CD4-positive, alpha-beta memory T cell (primary cell): ENCODE measurements at regions not wholly inside any gene's neighbourhood (a gene's known extent, or its start where the extent isn't known, plus 50 kb on each side); places are given as distances from the start of the nearest gene placed in this dataset.
"Not testable (repeated sequence)": the region's sequence is repeated elsewhere in the genome, so short reads cannot be mapped to it uniquely, and the experiment has no call there.

Experiments used
- CTCF ChIA-PET: fragments of 350-600 bp; sonication (Branson Sonifier 250); formaldehyde crosslinking; loops from one replicate; lab custom pipeline; 2021; ENCODE audit warnings: inconsistent platforms; ENCODE audit not compliant: partially characterized antibody; lab: Charles Lee
- POLR2A ChIA-PET: fragments of 350-600 bp; sonication (Branson Sonifier 250); formaldehyde crosslinking; loops from one replicate; lab custom pipeline; 2021; ENCODE audit not compliant: partially characterized antibody; lab: Charles Lee
- DNase-seq, 5 donors: peaks; one replicate each; pipeline versions ENCODE4 v3.0.0 to v3.0.0-alpha.2; 2020 to 2022; ENCODE audit warnings: mixed read lengths in 1 of 5
- H3K27ac ChIP-seq: one replicate; pipeline ENCODE4 v1.7.0; 2013; ENCODE audit warnings: low read depth, low read length
- H3K27me3 ChIP-seq: 2 replicates; pipeline ENCODE4 v1.7.0; 2013; ENCODE audit warnings: mild to moderate bottlenecking, low read length, moderate library complexity; ENCODE audit not compliant: insufficient read depth
- H3K36me3 ChIP-seq: 2 replicates; pipeline ENCODE4 v1.7.0; 2013; ENCODE audit warnings: mild to moderate bottlenecking, low read length, moderate library complexity; ENCODE audit not compliant: insufficient read depth
- H3K4me1 ChIP-seq: 2 replicates; pipeline ENCODE4 v1.7.0; 2013; ENCODE audit warnings: mild to moderate bottlenecking, low read length, moderate library complexity; ENCODE audit not compliant: insufficient read depth
- H3K4me3 ChIP-seq, 2 donors: one replicate each; pipeline ENCODE4 v1.7.0; 2013; ENCODE audit warnings: low read length in 2 of 2, mild to moderate bottlenecking in 1 of 2
- H3K9me3 ChIP-seq, 2 donors: one replicate each; pipeline ENCODE4 v1.7.0; 2013; ENCODE audit warnings: low read length in 2 of 2, control low read depth in 1 of 2; ENCODE audit not compliant: control insufficient read depth in 1 of 2
- H3K27ac Mint-ChIP-seq, 7 donors: one replicate each; pipeline ENCODE4 v1.8.0; 2020 to 2021; ENCODE audit warnings: mixed read lengths in 7 of 7, mild to moderate bottlenecking in 6 of 7, inconsistent platforms in 3 of 7, moderate library complexity in 3 of 7
- H3K27me3 Mint-ChIP-seq, 2 donors: one replicate each; pipeline ENCODE4 v1.8.0; 2020 to 2021; ENCODE audit warnings: mixed read lengths in 2 of 2
- H3K36me3 Mint-ChIP-seq, 2 donors: one replicate each; pipeline ENCODE4 v1.8.0; 2020 to 2021; ENCODE audit warnings: mixed read lengths in 2 of 2, inconsistent platforms in 1 of 2, mild to moderate bottlenecking in 1 of 2
- H3K4me1 Mint-ChIP-seq, 4 donors: one replicate each; pipeline ENCODE4 v1.8.0; 2020 to 2021; ENCODE audit warnings: mixed read lengths in 4 of 4, mild to moderate bottlenecking in 1 of 4
- H3K4me3 Mint-ChIP-seq, 8 donors: one replicate each; pipeline ENCODE4 v1.8.0; 2020 to 2021; ENCODE audit warnings: mixed read lengths in 8 of 8, mild to moderate bottlenecking in 7 of 8, moderate library complexity in 6 of 8, inconsistent platforms in 3 of 8
- H3K9me3 Mint-ChIP-seq, 8 donors: one replicate each; pipeline ENCODE4 v1.8.0; 2020 to 2021; ENCODE audit warnings: mixed read lengths in 8 of 8, mild to moderate bottlenecking in 5 of 8, inconsistent platforms in 3 of 8, moderate library complexity in 1 of 8
- intact Hi-C: fragments of 100-400 bp; cut with micrococcal nuclease; formaldehyde crosslinking; loops from one replicate; pipeline ENCODE4 v1.15.1; 2023

DNA sequence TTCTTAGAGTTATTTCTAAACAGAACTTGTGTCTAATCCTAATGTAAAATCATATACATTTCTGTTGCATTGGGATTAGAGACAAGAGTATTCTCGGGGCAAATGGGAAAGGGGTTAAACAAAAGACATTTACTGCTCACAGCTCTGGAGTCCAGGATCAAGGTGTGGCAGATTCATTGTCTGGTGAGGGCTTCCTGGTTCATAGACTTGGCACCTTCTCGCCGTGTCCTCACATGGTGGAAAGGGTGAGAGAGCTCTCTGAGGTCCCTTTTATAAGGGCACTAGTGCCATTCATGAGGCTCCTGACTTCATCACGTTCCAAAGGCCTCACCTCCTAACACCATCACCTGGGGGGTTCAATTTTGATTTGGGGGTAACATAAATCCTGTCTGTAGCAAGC lies 90.3 kb upstream of the PRKX start:
- Mint-ChIP-seq H3K27ac (no peak overlapping the region), H3K9me3 (no peaks in the 10 kb centered on the region), H3K27me3 (peaks cover 2 to 4% of the 10 kb centered on the region in 2 donors), H3K36me3 (no peaks in the 10 kb centered on the region), H3K4me3 (no peak overlapping the region), H3K4me1 (no peaks in the 10 kb centered on the region)
- Histone ChIP-seq H3K4me3 (no peak overlapping the region), H3K27ac (no peak overlapping the region), H3K4me1 (no peaks in the 10 kb centered on the region), H3K36me3 (no peaks in the 10 kb centered on the region), H3K27me3 (no peaks in the 10 kb centered on the region), H3K9me3 (no peaks in the 10 kb centered on the region)
- ChIA-PET CTCF (no interaction called here), POLR2A (no interaction called here)
- intact Hi-C loops: no loop called here
- no peak for DNase-seq

DNA sequence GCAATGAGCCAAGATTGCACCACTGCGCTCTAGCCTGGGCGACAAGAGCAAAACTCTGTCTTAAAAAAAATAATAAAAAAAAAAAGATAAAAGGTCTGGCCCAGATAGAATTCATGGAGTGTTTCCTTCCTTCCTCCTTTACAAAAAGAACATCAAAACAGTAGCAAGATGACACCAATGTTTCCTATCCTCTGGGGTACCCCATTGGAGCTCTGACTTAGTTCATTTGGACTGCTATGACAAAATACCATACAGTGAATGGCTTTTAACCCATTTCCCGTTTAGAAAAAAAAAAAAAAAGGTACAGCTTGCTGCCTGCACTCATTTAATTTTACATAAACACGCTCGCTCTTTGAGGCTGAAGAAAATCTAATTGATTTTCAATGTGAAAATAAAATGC lies 89.9 kb upstream of the PRKX start:
- POLR2A ChIA-PET: no interaction called here
- no peak overlapping the region for H3K27ac Mint-ChIP-seq
- no peak for DNase-seq
- no peaks in the 10 kb centered on the region for H3K4me1 Mint-ChIP-seq
- H3K9me3 Mint-ChIP-seq: no peaks in the 10 kb centered on the region
- H3K4me3 Mint-ChIP-seq: no peak overlapping the region
- H3K4me1 ChIP-seq: no peaks in the 10 kb centered on the region
- H3K9me3 ChIP-seq: no peaks in the 10 kb centered on the region
- no peaks in the 10 kb centered on the region for H3K36me3 Mint-ChIP-seq
- intact Hi-C loops: no loop called here
- H3K4me3 ChIP-seq: no peak overlapping the region
- no peaks in the 10 kb centered on the region for H3K36me3 ChIP-seq
- CTCF ChIA-PET: no interaction called here
- H3K27me3 Mint-ChIP-seq: peaks cover 2 to 4% of the 10 kb centered on the region in 2 donors
- no peaks in the 10 kb centered on the region for H3K27me3 ChIP-seq
- no peak overlapping the region for H3K27ac ChIP-seq

DNA sequence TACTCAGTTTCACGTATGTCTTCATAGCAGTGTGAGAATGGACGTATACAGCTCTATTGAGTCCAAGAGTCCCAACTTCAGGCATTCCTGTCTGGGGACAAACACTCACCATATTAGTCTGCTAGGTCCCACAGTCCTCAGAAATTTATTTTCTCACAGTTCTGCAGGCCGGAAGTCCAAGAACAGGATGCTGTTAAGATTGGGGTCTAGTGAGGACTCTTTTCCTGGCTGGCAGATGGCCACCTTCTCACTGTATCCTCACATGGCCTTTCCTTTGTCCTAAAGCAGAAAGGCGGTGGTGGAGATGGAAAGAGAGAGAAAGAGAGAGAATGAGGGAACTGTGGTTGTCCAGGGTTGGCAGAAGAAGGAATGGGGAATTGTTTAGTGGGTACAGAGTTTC lies 82.0 kb upstream of the PRKX start:
- intact Hi-C loops, H3K27me3 Mint-ChIP-seq, DNase-seq, H3K27ac ChIP-seq, H3K9me3 ChIP-seq, H3K27me3 ChIP-seq, H3K36me3 ChIP-seq, H3K9me3 Mint-ChIP-seq, H3K4me3 Mint-ChIP-seq, H3K4me3 ChIP-seq, CTCF ChIA-PET, H3K4me1 Mint-ChIP-seq, H3K4me1 ChIP-seq, H3K36me3 Mint-ChIP-seq, H3K27ac Mint-ChIP-seq, POLR2A ChIA-PET: not testable (repeated sequence)

DNA sequence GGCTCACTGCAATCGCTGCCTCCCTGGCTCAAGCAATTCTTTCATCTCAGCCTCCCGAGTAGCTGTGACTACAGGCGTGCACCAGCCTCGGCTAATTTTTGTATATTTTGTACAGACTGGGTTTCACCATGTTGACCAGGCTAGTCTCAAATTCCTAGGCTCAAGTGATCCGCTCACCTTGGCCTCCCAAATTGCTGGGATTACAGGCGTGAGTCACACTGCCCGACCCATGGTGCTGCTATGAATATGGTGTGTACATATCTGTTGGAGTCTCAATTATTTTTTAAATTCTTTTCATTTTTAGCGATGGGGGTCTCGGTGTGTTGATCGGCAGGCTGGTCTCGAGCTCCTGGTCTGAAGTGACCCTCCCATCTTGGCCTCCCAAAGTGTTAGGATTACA lies 78.0 kb upstream of the PRKX start:
- Histone ChIP-seq H3K36me3 (no peaks in the 10 kb centered on the region), H3K4me3 (no peak overlapping the region), H3K27ac (no peak overlapping the region), H3K27me3 (no peaks in the 10 kb centered on the region), H3K4me1 (no peaks in the 10 kb centered on the region), H3K9me3 (no peaks in the 10 kb centered on the region)
- Mint-ChIP-seq H3K4me3 (no peak overlapping the region), H3K27ac (no peak overlapping the region), H3K36me3 (no peaks in the 10 kb centered on the region), H3K9me3 (no peaks in the 10 kb centered on the region), H3K27me3 (no peaks in the 10 kb centered on the region), H3K4me1 (peaks cover 5 to 18% (median 7%) of the 10 kb centered on the region in 4 donors)
- POLR2A ChIA-PET: no interaction called here
- DNase-seq: no peak
- intact Hi-C loops: no loop called here
- CTCF ChIA-PET: no interaction called here

DNA sequence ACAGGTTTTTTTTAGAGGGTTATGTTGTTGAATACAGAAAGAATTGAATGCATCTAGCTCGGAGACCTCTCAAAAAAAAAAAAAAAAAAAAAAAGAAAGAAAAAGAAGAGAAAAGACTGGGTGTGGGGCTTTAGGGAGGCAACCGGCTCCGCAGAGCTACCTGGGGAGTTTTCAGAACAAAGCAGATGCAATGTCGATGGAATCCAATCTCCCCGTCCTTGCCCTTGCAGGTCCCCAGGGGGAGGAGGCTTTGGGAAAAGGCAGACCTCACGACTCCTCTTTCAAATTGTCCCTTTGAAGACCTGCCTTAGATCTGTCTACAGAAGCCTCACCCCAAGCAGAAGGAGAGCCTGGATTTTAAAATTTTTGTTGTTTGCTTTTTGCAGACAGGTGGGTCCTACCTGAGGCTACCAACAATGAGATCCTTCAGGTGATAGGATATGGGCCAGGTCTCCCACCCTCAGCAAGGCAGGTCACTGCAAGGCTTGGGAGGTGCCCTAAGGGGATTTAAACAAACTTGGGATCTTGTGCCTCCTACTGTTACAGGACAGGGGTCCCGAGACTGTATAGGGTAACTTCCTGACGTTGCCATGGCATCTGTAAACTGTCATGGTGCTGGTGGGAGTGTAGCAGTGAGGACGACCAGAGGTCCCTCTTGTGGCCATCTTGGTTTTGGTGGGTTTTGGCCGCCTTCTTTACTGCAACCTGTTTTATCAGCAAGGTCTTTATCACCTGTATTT lies 75.2 kb upstream of the PRKX start:
- H3K4me1 ChIP-seq: no peaks in the 10 kb centered on the region
- peak overlapping the region in 1 of 8 donors; percentile 1 for H3K4me3 Mint-ChIP-seq
- H3K9me3 Mint-ChIP-seq: peaks cover 0 to 7% (median 0%) of the 10 kb centered on the region in 8 donors
- peaks cover 5 to 18% (median 7%) of the 10 kb centered on the region in 4 donors for H3K4me1 Mint-ChIP-seq
- no peaks in the 10 kb centered on the region for H3K36me3 Mint-ChIP-seq
- no peak overlapping the region for H3K27ac ChIP-seq
- POLR2A ChIA-PET: no interaction called here
- peak; percentile 21 to 31 (median 28) for DNase-seq
- no peaks in the 10 kb centered on the region for H3K27me3 ChIP-seq
- no peaks in the 10 kb centered on the region for H3K27me3 Mint-ChIP-seq
- peak overlapping the region in 3 of 7 donors; percentile 37 to 45 (median 44) for H3K27ac Mint-ChIP-seq
- H3K4me3 ChIP-seq: no peak overlapping the region
- H3K36me3 ChIP-seq: no peaks in the 10 kb centered on the region
- CTCF ChIA-PET: interaction anchor here (0.8 to 1.8 kb wide), 2 partner anchors 33 to 137 kb away, joined by 3 to 5 read pairs; no protein-coding TSS in a partner anchor
- intact Hi-C loops: loop anchor here (2.0 kb wide), 1 partner anchor 138 kb away; no protein-coding TSS in a partner anchor
- H3K9me3 ChIP-seq: no peaks in the 10 kb centered on the region

DNA sequence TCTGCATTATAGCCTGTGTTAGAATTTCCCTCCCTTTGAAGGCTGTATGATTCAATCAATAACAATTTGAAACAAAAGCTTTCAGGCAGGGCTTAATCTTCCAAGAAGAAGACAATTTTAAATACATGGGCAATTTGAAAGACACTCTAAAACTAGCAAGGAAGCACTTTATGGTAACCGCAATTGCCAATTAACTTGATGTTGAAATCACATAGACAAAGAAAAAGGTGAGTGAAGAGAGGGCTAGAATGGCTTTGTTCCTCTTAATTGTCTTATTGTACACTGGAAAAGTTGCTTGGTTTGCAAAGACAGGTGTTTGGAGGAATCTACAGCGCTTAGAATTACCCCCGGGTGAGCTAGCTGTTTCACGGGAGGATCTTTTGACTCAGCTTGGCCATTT lies 74.4 kb upstream of the PRKX start:
- intact Hi-C loops: loop anchor here (2.0 kb wide), 1 partner anchor 137 kb away; no protein-coding TSS in a partner anchor

DNA sequence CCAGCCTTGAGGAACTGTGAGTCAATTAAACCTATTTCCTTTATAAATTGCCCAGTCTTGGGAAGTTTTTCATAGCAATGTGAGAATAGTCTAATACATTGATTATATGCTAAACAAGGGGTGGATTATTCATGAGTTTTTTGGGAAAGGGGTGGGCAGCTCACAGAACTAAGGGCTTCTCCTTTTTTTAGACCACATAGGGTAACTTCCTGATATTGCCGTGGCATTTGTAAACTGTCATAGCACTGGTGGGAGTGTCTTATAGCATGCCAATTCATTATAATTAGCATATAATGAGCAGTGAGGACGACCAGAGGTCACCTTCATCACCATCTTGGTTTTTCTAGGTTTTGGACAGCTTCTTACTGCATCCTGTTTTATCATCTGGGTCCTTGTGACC lies 72.4 kb upstream of the PRKX start:
- H3K36me3 Mint-ChIP-seq, H3K4me3 Mint-ChIP-seq, H3K4me3 ChIP-seq, POLR2A ChIA-PET, CTCF ChIA-PET, H3K27ac ChIP-seq, H3K27me3 Mint-ChIP-seq, H3K9me3 Mint-ChIP-seq, H3K27ac Mint-ChIP-seq, H3K36me3 ChIP-seq, DNase-seq, H3K9me3 ChIP-seq, H3K27me3 ChIP-seq, H3K4me1 ChIP-seq, intact Hi-C loops: not testable (repeated sequence)
- peaks cover 4 to 22% (median 8%) of the 10 kb centered on the region in 4 donors for H3K4me1 Mint-ChIP-seq

More for the DNA sequence above, 74.4 kb upstream of the PRKX start:
- Histone ChIP-seq H3K9me3 (no peaks in the 10 kb centered on the region), H3K27ac (no peak overlapping the region), H3K4me1 (no peaks in the 10 kb centered on the region), H3K4me3 (no peak overlapping the region), H3K36me3 (no peaks in the 10 kb centered on the region), H3K27me3 (no peaks in the 10 kb centered on the region)
- POLR2A ChIA-PET: no interaction called here
- Mint-ChIP-seq H3K4me1 (peaks cover 5 to 18% (median 7%) of the 10 kb centered on the region in 4 donors), H3K4me3 (no peak overlapping the region), H3K27me3 (no peaks in the 10 kb centered on the region), H3K27ac (no peak overlapping the region), H3K9me3 (peaks cover 0 to 9% (median 0%) of the 10 kb centered on the region in 8 donors), H3K36me3 (no peaks in the 10 kb centered on the region)
- CTCF ChIA-PET: interaction anchor here (0.8 to 1.8 kb wide), 2 partner anchors 32 to 136 kb away, joined by 3 to 5 read pairs; no protein-coding TSS in a partner anchor
- no peak for DNase-seq
